B cell (primary cell): ENCODE measurements at regions not wholly inside any gene's neighbourhood (a gene's known extent, or its start where the extent isn't known, plus 50 kb on each side); places are given as distances from the start of the nearest gene placed in this dataset.

Experiments
- CTCF ChIP-seq: fragments of 200-600 bp; IDR thresholded peaks from one replicate; pipeline ENCODE4 v1.8.0; 2022; ENCODE audit warnings: antibody characterized with exemption, mild to moderate bottlenecking
- EZH2 ChIP-seq: IDR thresholded peaks from 2 replicates; pipeline ENCODE4 v1.6.1; 2012; ENCODE audit warnings: borderline replicate concordance, low read depth, mild to moderate bottlenecking, moderate library complexity, low read length; ENCODE audit not compliant: insufficient read depth, poor library complexity, severe bottlenecking

GRCh38 chr11:37770145-37770544 is 1172.1 kb upstream of the RAG2 start:
- TF ChIP-seq CTCF (no peak), EZH2 (no peak)
